GM18517 (cell line): ENCODE measurements at regions not wholly inside any gene's neighbourhood (a gene's known extent, or its start where the extent isn't known, plus 50 kb on each side); places are given as distances from the start of the nearest gene placed in this dataset.
A peak's percentile ranks its signal among the peaks of the same experiment; 100 is the strongest.
"Not testable (repeated sequence)": the region's sequence is repeated elsewhere in the genome, so short reads cannot be mapped to it uniquely, and the experiment has no call there.

Source experiments
- ATAC-seq: cut with Tn5 transposase; IDR thresholded peaks from one replicate; pipeline ENCODE4 v1.9.1; 2021; ENCODE audit warnings: mild to moderate bottlenecking, moderate library complexity; ENCODE audit not compliant: unreplicated experiment

DNA sequence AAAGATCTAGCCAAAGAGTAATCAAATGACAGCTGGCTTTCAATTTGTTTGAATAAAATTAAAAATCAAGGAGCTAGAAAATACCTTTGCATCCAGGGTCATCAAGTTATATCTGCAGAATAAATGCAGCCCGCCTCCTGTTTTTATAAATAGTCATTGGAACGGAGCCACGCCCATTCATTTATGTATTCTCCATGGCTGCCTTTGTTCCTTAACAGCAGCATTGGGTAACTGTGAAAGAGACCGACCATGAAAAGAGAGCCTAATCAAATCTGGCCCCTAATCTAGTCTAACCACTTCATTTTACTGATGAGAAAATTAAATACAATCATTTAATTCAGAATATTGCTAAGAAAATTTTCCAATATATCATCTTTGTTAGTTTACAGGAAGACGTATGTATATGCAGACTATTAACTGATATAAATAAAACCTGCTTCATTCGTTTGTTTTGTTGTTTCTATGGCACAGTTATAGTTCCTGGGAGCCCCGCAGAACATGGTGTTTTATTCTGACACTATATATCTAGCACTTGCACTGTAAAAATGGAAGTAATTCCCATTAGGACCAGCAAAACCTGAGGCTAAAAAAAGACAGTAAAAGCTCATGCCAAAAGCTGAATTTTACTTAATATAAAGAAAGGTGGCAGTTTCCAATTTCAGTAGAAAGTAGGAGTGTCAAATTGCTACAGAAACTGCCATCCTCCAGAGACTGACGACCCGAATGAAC, 111.8 kb upstream of the PALMD start:
- ATAC-seq = no peak

DNA sequence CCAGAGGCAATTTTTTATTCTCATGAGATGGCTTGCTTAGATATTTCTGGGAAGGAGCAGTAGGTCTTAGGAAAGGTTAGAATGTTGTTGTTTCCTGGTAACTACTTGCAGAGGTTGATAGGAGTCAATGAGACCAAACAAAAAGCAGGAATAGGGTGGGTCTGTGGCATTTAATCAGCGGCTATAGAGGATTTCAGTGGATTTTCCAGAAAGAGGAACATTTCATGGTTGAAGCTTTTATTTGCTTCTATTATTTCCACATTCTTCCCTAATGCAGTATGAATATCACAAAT, 111.3 kb upstream of the PALMD start:
- no peak for ATAC-seq

DNA sequence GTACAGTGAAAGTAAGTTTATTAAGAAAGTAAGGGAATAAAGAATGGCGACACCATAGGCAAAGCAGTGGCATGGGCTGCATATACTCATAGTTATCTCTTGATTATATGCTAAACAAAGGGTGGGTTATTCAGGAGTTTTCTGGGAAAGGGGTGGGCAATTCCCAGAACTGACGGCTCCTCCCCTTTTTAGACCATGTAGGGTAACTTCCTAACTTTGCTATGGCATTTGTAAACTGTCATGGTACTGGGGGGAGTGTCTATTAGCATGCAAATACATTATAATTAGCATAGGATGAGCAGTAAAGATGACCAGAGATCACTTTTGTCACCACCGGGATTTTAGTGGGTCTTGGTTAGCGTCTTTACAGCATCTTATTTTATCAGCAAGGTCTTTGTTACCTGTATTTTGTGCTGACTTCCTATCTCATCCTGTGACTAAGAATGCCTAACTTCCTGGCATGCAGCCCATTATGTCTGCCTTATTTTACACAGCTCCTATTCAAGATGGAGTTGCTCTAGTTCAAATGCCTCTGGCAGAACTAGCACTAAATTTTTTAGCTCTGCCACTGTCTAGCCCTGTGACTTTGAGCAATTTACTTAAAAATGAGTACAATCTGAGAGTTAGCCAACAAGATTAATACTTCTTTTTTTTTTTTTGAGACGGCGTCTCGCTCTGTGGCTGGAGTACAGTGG, 110.3 kb upstream of the PALMD start:
- ATAC-seq = no peak

DNA sequence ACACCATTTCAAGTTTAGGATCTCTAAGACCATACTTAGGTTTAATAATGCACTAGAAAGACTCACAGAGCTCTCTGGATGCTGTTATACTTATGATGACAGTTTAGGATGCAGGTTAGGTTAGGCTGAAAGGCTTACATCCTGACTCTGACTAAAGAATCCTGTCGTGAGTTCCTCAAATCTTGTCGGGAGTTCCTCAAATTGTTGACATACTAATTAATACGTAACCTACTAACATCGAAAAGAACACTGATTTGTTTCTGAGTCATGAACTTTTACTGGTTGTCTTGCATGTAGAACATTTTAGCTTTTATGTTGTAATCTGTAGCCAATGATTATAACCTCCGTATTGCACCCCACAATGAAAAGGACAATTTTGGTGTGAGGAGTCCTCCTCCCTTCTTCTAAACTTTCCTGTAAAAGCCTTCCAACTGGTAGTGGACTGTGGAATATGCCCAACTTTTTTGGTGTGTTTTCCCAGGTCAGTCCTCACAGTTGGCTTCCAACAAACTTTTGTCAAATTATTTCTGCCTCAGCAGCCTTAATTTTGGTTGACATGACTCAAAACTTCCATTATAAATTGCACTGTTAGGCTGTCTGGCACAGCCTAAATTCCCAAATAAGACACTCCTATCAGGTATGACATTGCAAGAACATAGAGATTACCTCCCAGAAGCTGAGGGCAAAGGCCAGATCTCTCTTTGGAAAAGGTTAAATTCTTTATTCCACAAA, 107.9 kb upstream of the PALMD start:
- ATAC-seq = no peak

DNA sequence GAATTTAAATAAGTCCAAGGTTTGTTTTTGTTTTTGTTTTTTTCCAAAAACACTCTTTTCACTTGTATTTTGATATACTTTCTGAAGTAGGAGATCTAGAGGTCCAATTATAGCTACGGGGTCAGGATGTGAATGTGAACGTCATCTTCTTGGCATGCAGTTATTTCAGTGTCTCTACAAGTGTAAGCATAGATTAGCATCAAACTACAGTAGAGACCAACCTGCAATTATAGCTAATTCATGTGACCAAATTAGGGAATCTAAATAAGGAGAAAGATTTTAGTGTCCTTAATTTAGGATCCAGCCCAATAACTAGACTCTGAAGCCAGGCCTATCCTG, 107.3 kb upstream of the PALMD start:
- ATAC-seq = no peak

DNA sequence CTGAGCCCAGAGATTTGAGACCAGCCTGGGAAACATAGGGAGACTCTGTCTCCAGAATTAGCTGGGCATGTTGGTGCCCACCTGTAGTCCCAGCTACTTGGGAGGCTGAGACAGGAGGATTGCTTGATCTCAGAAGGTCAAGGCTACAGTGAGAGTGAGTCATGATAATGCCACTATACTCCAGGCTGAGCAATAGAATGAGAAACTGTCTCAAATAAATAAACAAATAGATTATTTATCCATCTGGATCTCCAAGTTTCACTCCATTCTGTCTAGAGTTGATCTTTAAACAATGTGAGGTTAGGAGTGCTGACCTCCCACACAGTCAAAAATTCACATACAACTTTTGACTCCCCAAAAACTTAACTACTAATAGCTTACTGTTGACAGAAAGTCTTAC, 106.8 kb upstream of the PALMD start:
- ATAC-seq = no peak

DNA sequence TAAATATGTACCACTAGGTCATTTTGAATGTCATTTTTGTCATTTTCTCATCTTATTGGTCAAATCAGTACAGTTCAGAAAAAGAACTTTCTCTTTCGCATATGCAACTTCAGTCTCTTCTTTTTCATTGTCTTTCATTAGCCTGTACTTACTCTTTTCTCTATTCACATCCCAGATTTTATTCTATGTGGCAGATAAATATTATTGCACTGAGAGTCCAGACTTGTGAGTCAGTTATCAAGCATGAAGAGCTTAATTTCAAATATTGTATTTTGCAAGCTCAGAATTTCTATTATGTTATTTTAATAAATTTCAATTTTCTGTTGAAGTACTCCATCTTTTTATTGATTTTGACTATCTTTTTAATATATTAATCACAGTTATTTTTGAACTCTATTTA, 105.2 kb upstream of the PALMD start:
- ATAC-seq = no peak

DNA sequence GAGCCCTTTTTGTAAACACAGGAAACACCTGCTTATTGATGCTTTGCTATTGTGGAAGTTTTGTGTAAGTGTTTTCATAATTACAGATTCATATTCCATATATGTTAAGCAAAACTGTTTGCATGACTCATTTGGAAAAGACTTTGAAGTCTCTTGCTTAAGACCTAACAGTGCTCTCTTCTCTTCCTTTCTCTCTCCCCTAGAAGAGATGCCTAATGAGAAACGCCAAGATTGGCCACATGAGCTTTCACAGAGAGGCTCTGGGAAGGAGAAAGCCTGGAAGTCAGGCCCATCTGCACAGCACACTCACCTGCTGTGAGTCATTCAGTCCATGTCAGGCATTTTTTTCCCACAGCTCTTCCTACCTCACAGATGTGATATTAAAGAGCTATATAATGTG, 101.6 kb upstream of the PALMD start:
- no peak for ATAC-seq

DNA sequence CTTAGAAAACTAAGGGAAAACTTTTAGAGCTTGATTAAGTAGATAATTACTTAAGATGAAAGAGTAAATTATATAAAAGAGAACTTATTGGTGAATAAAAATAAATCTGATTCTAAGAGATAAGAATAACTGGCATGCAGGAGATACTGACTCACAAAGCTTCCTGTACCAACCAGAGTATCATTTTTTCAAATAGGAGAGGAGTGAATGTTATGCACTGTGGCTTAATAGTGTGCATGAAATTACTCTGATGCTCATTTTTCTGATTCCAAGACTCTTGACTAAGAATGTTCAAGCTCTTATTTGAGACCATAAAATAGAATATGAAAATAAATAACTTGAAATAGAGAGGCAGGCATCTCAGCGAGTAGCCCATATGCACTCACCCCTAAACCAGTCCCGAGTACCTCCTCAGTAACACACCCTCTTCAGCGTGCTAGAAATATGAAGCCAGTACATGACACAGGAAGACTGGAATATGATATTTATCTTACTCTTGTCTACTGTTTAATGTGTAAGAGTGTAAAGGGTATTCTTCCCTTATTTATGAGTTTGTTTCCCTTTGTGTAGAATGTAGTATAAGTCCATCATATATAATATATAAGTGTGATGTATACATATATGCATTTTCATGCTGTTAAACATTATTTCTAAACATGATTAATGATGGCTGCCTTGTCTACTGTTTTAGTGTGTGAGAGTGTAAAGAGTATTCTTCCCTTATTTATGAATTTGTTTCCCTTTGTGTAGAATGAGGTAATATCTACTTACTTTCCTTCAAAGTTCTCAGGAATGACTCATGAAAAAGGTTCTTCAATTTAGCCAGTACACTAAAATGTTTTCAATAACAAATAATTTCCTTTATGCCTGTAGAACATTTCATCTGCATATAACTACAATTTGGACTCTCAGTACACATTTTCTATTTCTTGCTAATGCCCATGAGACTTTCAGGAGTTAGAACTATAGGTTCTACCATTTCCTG, 99.2 kb upstream of the PALMD start:
- ATAC-seq = no peak

DNA sequence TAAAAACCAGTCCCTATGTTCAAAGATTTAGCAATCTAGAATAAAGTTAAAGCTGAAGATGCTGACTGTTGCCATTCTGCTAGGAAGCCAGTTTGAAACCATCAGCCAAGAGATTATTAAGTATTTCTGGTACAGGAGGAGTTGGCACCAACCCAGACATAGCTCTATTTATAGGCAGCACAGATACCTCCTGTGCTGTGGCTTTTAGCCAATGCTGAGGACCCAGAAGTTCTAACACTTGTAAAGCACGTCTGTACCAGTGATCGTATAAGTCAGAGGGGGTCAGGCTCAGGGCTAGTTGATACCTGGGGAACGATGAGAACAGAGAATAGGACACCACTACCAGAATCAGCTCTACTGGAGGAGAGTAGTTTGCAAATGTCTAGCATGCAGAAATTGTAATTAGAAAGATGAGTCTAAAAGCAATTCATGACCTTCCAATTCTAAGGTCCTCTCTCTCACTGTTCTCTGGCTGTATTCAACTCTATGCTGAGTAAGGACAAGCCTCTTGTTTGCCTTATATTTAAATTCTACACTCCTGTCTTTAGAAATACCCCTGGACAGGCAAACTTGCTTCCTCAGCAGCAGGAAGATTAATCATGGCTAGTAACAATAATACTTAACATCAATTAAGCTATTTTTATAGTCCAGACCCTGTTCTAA, 96.8 kb upstream of the PALMD start:
- no peak for ATAC-seq

DNA sequence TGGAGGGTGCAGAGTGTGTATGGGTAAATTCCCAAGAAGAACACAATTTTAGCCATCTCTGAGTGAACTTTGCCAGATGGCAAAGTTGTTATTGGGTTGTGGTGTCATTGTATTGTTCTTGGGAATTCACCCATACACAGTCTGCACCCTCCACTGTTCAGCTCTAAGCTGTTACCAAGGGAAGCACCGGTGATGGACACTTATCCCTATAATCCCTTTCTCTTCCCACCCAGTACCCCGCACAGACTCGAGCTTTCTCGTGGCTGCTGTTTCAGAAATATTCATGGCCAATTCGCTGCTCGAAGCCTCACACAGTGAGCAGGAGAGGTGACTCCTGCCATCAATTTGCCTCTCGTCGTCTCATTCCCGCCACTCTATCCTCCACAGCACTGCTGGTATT, 95.7 kb upstream of the PALMD start:
- ATAC-seq = no peak

DNA sequence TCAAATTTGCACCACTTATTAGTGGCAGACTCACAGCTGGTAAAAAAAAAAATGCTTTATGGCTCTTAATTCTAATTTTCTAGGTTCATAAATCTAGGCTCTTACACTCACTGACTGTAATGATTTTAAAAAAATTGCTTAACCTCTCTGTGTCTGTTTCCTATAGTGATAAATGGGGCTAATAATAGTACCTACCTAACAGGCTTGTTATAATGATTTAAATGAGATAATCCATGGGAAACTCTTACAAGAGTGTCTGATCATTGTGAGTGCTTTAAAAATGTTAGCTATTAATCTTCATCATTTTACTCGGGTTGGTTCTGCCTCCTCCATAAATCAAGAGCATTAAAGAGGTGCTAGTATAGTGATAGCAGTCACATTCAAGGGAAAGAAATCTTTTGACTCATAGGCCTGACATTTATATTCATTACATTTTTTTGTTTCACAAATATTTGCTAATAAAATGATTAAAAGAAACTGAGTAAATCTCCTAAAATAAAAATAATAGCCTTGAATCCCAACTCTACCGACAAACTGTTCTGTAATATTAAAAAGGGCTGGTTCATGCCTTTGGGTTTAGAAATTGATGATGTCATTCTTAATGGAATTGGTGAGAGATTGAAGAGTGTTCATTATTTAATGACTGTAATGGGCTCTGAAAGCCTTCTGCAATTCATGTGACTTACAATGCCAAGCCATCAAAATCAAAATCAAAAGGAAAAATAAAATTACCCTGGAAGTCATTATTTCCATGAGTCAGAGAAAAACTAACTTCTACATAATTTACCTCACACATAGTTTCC, 93.9 kb upstream of the PALMD start:
- no peak for ATAC-seq

DNA sequence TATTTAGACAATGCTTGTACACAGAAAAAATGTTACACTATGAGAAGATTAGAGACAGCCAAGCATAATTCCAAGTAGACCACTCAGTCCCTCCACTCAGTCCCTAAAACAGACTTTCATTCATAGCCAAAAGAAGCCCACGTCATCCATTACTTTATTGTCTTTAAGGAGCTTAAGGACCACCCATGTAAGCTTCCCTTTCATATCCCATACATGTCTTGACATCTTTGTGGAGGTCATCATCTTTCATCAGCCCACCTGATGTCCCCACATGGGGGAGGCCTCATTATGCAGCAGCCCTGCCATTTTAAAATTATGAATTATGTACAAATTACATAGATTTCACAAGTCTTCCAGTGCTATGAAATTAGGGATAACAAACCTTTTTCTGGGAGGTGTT, 92.6 kb upstream of the PALMD start:
- ATAC-seq = no peak

DNA sequence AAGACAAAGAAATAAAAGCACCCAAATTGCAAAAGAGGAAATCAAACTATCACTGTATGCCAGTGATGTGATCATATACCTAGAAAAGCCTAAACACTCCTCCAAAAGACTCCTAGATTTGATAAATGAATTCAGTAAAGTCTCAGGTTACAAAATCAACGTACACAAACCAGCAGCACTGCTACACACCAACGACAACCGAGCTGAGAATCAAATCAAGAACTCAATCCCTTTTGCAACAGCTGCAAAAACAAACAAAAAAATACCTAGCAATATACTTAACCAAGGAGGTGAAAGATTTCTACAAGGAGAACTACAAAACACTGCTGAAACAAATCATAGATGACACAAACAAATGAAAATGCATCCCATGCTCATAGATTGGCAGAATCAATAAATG, 92.1 kb upstream of the PALMD start:
- ATAC-seq = not testable (repeated sequence)

DNA sequence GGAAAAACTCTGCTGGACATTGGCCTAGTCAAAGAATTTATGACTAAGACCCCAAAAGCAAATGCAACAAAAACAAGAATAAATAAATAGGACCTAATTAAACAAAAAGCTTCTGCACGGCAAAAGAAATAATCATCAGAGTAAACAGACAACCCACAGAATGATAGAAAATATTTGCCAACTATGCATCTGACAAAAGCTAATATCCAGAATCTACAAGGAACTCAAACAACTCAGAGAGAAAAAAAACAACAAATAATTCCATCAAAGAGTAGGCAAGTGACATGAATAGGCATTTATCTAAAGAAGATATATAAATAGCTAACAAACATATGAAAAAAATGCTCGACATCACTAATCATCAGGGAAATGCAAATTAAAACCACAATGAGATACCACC, 91.2 kb upstream of the PALMD start:
- no peak for ATAC-seq

DNA sequence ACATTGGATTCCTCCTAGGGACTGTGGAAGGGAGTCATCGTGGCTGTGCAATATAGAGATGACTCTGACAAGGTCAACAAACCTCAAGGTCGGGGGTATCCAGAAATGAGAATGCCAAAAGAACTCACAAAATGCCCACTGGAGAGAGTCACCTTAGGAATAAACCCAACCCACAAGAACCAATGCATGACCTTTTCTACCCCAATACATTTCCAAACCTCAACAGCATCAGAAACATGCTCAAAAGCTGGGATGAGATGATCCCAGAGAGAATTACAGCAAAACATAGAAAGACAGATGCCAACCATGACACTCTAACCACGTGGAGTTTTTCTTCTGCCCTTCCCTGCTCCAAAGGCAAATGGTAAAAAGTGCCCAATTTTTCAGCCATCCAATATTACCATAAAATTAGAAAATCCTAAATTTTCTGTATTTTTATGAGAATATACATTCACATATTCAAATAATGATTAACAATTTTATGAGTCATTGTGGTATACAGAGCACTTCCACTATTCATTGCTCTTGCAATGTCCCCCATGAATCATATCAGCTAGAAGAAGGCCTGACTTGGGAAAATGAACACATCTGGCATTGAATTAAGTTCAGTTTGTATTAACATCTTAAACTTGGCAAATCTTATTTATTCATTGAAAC, 88.2 kb upstream of the PALMD start:
- ATAC-seq = peak; percentile 58

DNA sequence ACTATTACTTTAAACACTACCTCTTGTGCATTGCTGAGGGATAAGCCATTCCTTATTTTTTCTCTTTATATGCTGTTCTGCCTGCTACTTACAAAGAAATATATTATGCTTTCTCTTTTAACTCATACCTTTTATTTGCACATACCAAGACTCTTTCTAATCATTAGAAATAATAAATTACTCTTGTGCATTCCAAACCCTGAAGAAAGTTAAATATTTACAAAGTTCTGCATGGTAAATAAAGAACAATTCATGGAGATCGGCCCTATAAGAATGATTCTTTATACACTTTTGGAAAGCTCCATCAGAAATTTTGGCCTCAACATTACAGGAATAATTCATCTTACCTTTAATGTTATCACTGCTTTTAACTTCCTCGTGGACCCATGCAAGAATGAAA, 86.7 kb upstream of the PALMD start:
- no peak for ATAC-seq

DNA sequence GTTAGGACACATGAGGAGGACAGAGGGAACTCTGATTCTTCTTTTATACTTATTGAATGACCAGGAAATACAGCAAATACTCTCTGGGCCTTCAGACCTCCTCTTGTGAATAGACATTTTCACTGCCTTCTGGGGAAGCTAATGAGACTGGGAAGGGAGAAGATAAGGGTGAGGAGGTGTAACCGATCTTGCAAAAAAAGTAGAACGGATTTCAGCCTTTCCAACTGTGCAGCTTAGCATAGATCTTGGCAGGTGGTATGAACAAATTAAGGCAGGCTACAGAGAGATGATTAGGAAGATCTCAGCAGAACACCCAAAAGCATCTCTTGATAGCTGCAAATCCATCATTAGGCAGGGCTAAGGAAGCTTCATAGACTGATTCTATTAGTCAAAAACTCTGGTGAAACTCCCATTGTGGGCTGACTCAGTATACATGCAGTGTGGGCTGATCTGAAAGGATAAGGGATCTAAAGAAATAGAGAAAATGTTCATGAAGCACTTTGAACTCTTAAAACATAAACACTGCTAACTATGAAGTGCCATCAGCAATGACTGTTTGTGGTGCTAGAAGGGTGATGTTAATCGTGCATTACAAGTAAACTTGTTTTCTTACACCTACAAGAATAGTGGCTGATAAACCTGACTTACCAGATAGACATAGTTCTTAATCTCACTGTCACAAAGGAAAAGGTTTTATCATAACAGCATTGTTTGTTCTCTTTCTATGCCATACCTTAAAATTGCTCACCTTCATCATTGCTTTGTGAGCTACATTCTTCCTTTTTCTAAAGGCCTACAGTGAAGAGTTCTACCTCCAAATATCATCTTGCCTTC, 85.5 kb upstream of the PALMD start:
- no peak for ATAC-seq

DNA sequence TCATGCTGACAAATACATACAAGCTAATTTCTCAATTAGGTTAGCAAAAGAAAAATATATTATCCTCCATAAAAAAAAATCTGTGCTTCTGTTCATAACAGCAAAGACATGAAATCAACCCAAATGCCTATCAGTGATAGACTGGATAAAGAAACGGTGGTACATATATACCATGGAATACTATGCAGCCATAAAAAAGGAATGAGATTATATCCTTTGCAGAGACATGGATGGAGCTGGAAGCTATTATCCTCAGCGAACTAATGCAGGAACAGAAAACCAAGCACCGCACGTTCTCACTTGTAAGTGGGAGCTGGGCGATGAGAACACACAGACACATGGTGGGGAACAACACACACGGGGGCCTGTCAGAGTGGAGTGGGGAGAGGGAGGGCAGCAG, 84.0 kb upstream of the PALMD start:
- no peak for ATAC-seq
